SU-DHL-6 (cell line): ENCODE measurements at regions not wholly inside any gene's neighbourhood (a gene's known extent, or its start where the extent isn't known, plus 50 kb on each side); places are given as distances from the start of the nearest gene placed in this dataset.

Source experiments
- H2AFZ ChIP-seq: fragments of 200-600 bp; sonication (generic); 2 replicates; pipeline ENCODE4 v1.6.1; 2014; ENCODE audit warnings: low read depth, mild to moderate bottlenecking, moderate library complexity, mixed read lengths, antibody characterized with exemption, low read length; ENCODE audit not compliant: severe bottlenecking
- H3F3A ChIP-seq: fragments of 200-600 bp; shearing (Covaris generic); 2 replicates; pipeline ENCODE4 v1.6.0; 2016; ENCODE audit warnings: antibody characterized with exemption, mild to moderate bottlenecking; ENCODE audit not compliant: insufficient read depth
- H3K27ac ChIP-seq: fragments of 200-600 bp; sonication (generic); 2 replicates; pipeline ENCODE4 v1.5.1; 2016; ENCODE audit warnings: low read depth, mild to moderate bottlenecking, low read length, moderate library complexity, mixed read lengths
- H3K27me3 ChIP-seq: fragments of 200-600 bp; sonication (generic), shearing (Covaris generic); 2 replicates; pipeline ENCODE4 v1.6.0; 2014; ENCODE audit warnings: mild to moderate bottlenecking, low read length
- H3K36me3 ChIP-seq: fragments of 200-600 bp; sonication (generic); 2 replicates; pipeline ENCODE4 v1.6.1; 2014; ENCODE audit warnings: mild to moderate bottlenecking, low read length, mixed read lengths
- H3K4me2 ChIP-seq: fragments of 300-600, 200-600 bp; shearing (Covaris generic), sonication (generic); 2 replicates; pipeline ENCODE4 v1.6.0; 2014; ENCODE audit warnings: low read length, low read depth, mild to moderate bottlenecking; ENCODE audit not compliant: poor library complexity, severe bottlenecking
- H3K4me3 ChIP-seq: fragments of 200-600 bp; sonication (generic); 2 replicates; pipeline ENCODE4 v1.5.1; 2014; ENCODE audit warnings: antibody characterized with exemption, low read length, mild to moderate bottlenecking, mixed read lengths; ENCODE audit not compliant: insufficient read depth, poor library complexity, severe bottlenecking
- H3K79me2 ChIP-seq: fragments of 200-600 bp; sonication (generic); 2 replicates; pipeline ENCODE4 v1.6.1; 2014; ENCODE audit warnings: mild to moderate bottlenecking, low read length, moderate library complexity; ENCODE audit not compliant: insufficient read depth
- H3K9ac ChIP-seq: fragments of 200-600 bp; sonication (generic); 2 replicates; pipeline ENCODE4 v1.7.0; 2014; ENCODE audit warnings: mild to moderate bottlenecking, low read length
- H3K9me2 ChIP-seq: fragments of 200-600 bp; sonication (generic); replicated peaks from 2 replicates; pipeline ENCODE4 v1.6.1; 2014; ENCODE audit warnings: low read length; ENCODE audit not compliant: insufficient read depth
- H3K9me3 ChIP-seq: fragments of 200-600 bp; sonication (generic); 2 replicates; pipeline ENCODE4 v1.6.1; 2014; ENCODE audit warnings: low read length, mixed read lengths; ENCODE audit not compliant: insufficient read depth
- H4K20me1 ChIP-seq: fragments of 200-600 bp; sonication (generic); 2 replicates; pipeline ENCODE4 v1.6.1; 2014; ENCODE audit warnings: low read depth, mild to moderate bottlenecking, antibody characterized with exemption, low read length, moderate library complexity, mixed read lengths
- CTCF ChIP-seq: fragments of 200-600 bp; sonication (generic); IDR thresholded peaks from one replicate; pipeline ENCODE4 v1.5.1; 2017; ENCODE audit warnings: antibody characterized with exemption, mild to moderate bottlenecking, low read length, moderate library complexity; ENCODE audit not compliant: insufficient read depth, poor library complexity, severe bottlenecking
- EZH2phosphoT487 ChIP-seq: fragments of 200-600 bp; sonication (generic), shearing (Covaris generic); conservative IDR thresholded peaks from 2 replicates; pipeline ENCODE4 v1.6.1; 2018; ENCODE audit warnings: mild to moderate bottlenecking, antibody characterized with exemption, low read length, moderate library complexity, mixed read lengths

DNA sequence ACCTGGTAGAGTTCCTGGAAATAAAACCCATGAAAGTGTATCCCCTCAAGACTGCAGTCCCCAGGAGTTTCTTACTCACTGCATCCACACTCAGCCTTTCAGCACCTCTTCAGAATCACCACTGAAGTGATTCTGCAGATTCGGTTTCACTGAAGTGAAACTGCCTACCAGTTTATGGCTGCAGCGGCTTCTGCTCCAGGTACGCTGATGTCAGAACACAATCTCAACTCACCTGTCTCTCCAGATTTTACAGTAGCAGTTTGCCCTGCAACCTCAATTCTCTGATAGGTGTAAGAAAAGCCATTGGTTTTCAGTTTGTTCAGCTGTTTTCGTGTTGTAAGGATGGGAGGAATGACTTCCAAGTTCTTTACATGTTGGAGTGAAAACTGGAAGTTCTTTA is 124.8 kb downstream of the TSN start:
- Histone ChIP-seq H3K9me3 (no peaks in the 10 kb centered on the region), H3K9me2 (no peaks in the 10 kb centered on the region), H3F3A (no peaks in the 10 kb centered on the region), H2AFZ (no peak overlapping the region), H3K27ac (no peak overlapping the region), H3K27me3 (no peaks in the 10 kb centered on the region), H3K9ac (no peak overlapping the region), H4K20me1 (no peaks in the 10 kb centered on the region), H3K36me3 (no peaks in the 10 kb centered on the region), H3K79me2 (no peaks in the 10 kb centered on the region), H3K4me2 (no peak overlapping the region), H3K4me3 (no peak overlapping the region)
- no peak for TF ChIP-seq EZH2phosphoT487
- TF ChIP-seq CTCF: no peak

DNA sequence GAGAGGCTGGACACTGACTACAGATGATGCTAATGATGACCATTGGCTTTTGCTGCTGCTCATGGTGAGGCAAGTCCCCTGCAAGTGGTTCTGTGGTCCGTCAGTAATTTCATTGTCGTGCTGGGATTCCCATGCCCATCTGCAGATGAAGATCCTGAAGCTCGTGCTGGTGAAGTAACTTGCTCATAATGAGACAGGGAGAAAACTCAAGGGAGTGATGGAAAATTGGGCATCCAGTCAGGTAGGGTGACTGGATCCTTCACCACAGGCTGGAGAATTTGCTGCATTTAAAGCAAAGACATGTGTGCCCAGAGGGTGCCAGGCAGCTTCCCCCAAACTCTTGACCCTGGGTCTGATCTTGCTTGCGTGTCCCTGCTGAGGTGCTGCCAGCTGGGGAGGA is 125.6 kb downstream of the TSN start:
- Histone ChIP-seq H3K9ac (no peak overlapping the region), H3K9me3 (no peaks in the 10 kb centered on the region), H3K27ac (no peak overlapping the region), H3K9me2 (no peaks in the 10 kb centered on the region), H3K79me2 (no peaks in the 10 kb centered on the region), H3K27me3 (no peaks in the 10 kb centered on the region), H3F3A (no peaks in the 10 kb centered on the region), H3K36me3 (no peaks in the 10 kb centered on the region), H2AFZ (no peak overlapping the region), H4K20me1 (no peaks in the 10 kb centered on the region), H3K4me2 (no peak overlapping the region), H3K4me3 (no peak overlapping the region)
- TF ChIP-seq EZH2phosphoT487: no peak
- no peak for TF ChIP-seq CTCF

DNA sequence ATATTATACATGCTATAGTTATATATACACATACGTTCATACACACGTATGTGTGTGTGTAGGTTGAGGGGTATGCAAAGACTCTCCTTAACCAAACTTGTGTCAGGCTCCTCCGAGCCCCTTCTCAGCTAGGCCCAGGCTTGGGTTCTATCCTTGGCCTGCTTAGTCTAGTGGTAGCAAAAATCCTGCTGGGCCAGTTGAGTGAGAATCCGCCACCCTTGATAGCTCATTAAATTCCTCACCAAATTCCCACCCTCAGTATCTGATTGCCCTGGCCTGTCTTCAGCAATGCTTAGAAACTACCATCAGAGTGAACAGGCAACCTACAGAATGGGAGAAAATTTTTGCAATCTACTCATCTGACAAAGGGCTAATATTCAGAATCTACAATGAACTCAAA is 126.5 kb downstream of the TSN start:
- no peak overlapping the region for H2AFZ ChIP-seq
- H3K9me2 ChIP-seq: no peaks in the 10 kb centered on the region
- H3K27me3 ChIP-seq: no peaks in the 10 kb centered on the region
- no peak overlapping the region for H3K27ac ChIP-seq
- no peak for TF ChIP-seq CTCF
- no peak for TF ChIP-seq EZH2phosphoT487
- no peaks in the 10 kb centered on the region for H4K20me1 ChIP-seq
- no peak overlapping the region for H3K9ac ChIP-seq
- no peaks in the 10 kb centered on the region for H3K79me2 ChIP-seq
- no peaks in the 10 kb centered on the region for H3F3A ChIP-seq
- no peaks in the 10 kb centered on the region for H3K36me3 ChIP-seq
- no peak overlapping the region for H3K4me2 ChIP-seq
- no peaks in the 10 kb centered on the region for H3K9me3 ChIP-seq
- H3K4me3 ChIP-seq: no peak overlapping the region

DNA sequence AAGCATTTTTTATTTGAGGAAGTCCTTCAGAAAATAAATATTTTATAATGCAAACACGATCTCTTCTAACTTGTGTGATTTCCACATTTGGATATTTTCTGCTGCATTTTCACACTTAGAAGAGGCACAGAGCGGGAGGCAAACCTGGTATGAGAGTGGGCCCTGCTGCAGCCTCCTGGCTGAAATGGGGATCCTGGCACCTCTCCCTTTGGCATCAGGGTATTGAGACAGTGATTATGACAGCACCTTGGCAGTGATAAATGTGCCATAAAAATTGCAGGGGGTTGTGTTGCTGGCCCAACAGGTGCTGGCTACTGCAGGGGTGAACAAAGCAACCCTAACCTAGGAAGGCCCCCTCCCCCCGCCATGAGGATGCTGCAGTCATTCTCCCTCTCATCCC is 128.6 kb downstream of the TSN start:
- H3K9me2 ChIP-seq: no peaks in the 10 kb centered on the region
- no peak overlapping the region for H3K4me2 ChIP-seq
- no peak overlapping the region for H2AFZ ChIP-seq
- TF ChIP-seq EZH2phosphoT487: no peak
- no peak for TF ChIP-seq CTCF
- H3F3A ChIP-seq: no peaks in the 10 kb centered on the region
- H3K36me3 ChIP-seq: no peaks in the 10 kb centered on the region
- H4K20me1 ChIP-seq: no peaks in the 10 kb centered on the region
- no peak overlapping the region for H3K27ac ChIP-seq
- H3K9me3 ChIP-seq: no peaks in the 10 kb centered on the region
- no peaks in the 10 kb centered on the region for H3K27me3 ChIP-seq
- no peak overlapping the region for H3K4me3 ChIP-seq
- H3K79me2 ChIP-seq: no peaks in the 10 kb centered on the region
- H3K9ac ChIP-seq: no peak overlapping the region
